Esophagus muscularis mucosa (tissue), 4 donors: ENCODE measurements at regions not wholly inside any gene's neighbourhood (a gene's known extent, or its start where the extent isn't known, plus 50 kb on each side); places are given as distances from the start of the nearest gene placed in this dataset.

Experiments used
- DNase-seq: peaks from one replicate; pipeline ENCODE4 v3.0.0-alpha.2; 2017; ENCODE audit errors: extremely low spot score
- H3K27ac ChIP-seq, 4 donors: fragments of 200-600 bp; sonication (generic); replicated peaks in 1 of 4; 1 replicate in 3 of 4; 2 replicates in 1 of 4; pipeline ENCODE4 v1.5.1; 2016 to 2019; ENCODE audit warnings: mild to moderate bottlenecking in 1 of 4
- H3K27me3 ChIP-seq, 4 donors: fragments of 200-600 bp; sonication (generic); one replicate each; pipeline versions ENCODE4 v1.5.1 to v1.6.0; 2016 to 2019
- H3K36me3 ChIP-seq, 4 donors: fragments of 200-600 bp; sonication (generic); one replicate each; pipeline ENCODE4 v1.5.1; 2016 to 2019
- H3K4me1 ChIP-seq, 4 donors: fragments of 200-600 bp; sonication (generic); one replicate each; pipeline ENCODE4 v1.5.1; 2016 to 2019
- H3K4me3 ChIP-seq, 4 donors: fragments of 200-600 bp; sonication (generic); 1 replicate in 2 of 4; 2 replicates in 2 of 4; pipeline ENCODE4 v1.5.1; 2016 to 2019; ENCODE audit warnings: mild to moderate bottlenecking in 4 of 4, moderate library complexity in 1 of 4
- H3K9me3 ChIP-seq, 4 donors: fragments of 200-600 bp; sonication (generic); 1 replicate in 3 of 4; 2 replicates in 1 of 4; pipeline ENCODE4 v1.5.1; 2016 to 2019
- CTCF ChIP-seq, 3 experiments: fragments of 200-600 bp in 2 of 3; fragments of 450-650 bp in 1 of 3; sonication (generic) in 2 of 3; IDR thresholded peaks; one replicate each; pipeline ENCODE4 v1.5.1; 2017 to 2019; ENCODE audit warnings: antibody characterized with exemption in 3 of 3, mild to moderate bottlenecking in 2 of 3, moderate library complexity in 1 of 3
- EP300 ChIP-seq: sonication (generic); formaldehyde crosslinking; IDR thresholded peaks from one replicate; pipeline ENCODE4 v1.6.1; 2017; ENCODE audit warnings: antibody characterized with exemption
- POLR2A ChIP-seq: fragments of 450-650 bp; IDR thresholded peaks from one replicate; pipeline ENCODE4 v1.6.1; 2017; ENCODE audit warnings: antibody characterized with exemption, moderate library complexity, mild to moderate bottlenecking, low read depth
- POLR2AphosphoS5 ChIP-seq, 2 donors: sonication (generic); formaldehyde crosslinking; IDR thresholded peaks; one replicate each; pipeline ENCODE4 v1.6.1; 2017; ENCODE audit warnings: antibody characterized with exemption in 2 of 2
- whole genome bisulfite sequencing: methylation state at CpG from one replicate; pipeline ENCODE4 v1.1.5; 2018; 5-methylcytosine and 5-hydroxymethylcytosine counted together
- intact Hi-C: fragments of 100-400 bp; cut with DNase I; formaldehyde crosslinking; loops from one replicate; pipeline ENCODE4 v1.15.1; 2023
- small RNA-seq, 3 donors: library from RNA; depleted of rRNA; stranded (forward); fragments of <200 nt; gene quantifications; one replicate each; pipeline ENCODE3, GENCODE V24; 2016

GRCh38 chr1:72355899-72356298 is 73.6 kb upstream of the NEGR1 start:
- no peak for DNase-seq
- no peaks in the 10 kb centered on the region for H3K4me1 ChIP-seq
- intact Hi-C loops = no loop called here
- H3K36me3 ChIP-seq = no peaks in the 10 kb centered on the region
- H3K9me3 ChIP-seq = no peaks in the 10 kb centered on the region
- no peak overlapping the region for H3K27ac ChIP-seq
- no peak overlapping the region for H3K4me3 ChIP-seq
- WGBS = 93% methylated on average over 3 of the region's 3 CpGs
- TF ChIP-seq POLR2A (no peak), EP300 (no peak), POLR2AphosphoS5 (IDR thresholded peaks at IDR 0.05) (no peak), CTCF (IDR thresholded peaks at IDR 0.05) (no peak)
- no peaks in the 10 kb centered on the region for H3K27me3 ChIP-seq

- intact Hi-C loops = no loop called here
- H3K9me3 ChIP-seq = no peaks in the 10 kb centered on the region
- no peaks in the 10 kb centered on the region for H3K4me1 ChIP-seq
- no peak overlapping the region for H3K4me3 ChIP-seq
- DNase-seq = no peak
- TF ChIP-seq CTCF (IDR thresholded peaks at IDR 0.05) = no peak
- no peak for TF ChIP-seq POLR2AphosphoS5 (IDR thresholded peaks at IDR 0.05)
- TF ChIP-seq POLR2A = no peak
- no peak for TF ChIP-seq EP300
- WGBS = no CpG with 5 or more reads among the region's 1 CpG
- no peak overlapping the region for H3K27ac ChIP-seq
- H3K36me3 ChIP-seq = no peaks in the 10 kb centered on the region
- H3K27me3 ChIP-seq = no peaks in the 10 kb centered on the region
Observed at GRCh38 chr1:72341661-72342060, 59.3 kb upstream of the NEGR1 start.

- no peak for DNase-seq
- H3K27me3 ChIP-seq = no peaks in the 10 kb centered on the region
- H3K27ac ChIP-seq = no peak overlapping the region
- intact Hi-C loops = no loop called here
- H3K9me3 ChIP-seq = no peaks in the 10 kb centered on the region
- no peak overlapping the region for H3K4me3 ChIP-seq
- no peaks in the 10 kb centered on the region for H3K36me3 ChIP-seq
- no CpG with 5 or more reads among the region's 1 CpG for WGBS
- no peak for TF ChIP-seq CTCF (IDR thresholded peaks at IDR 0.05)
- TF ChIP-seq EP300 = no peak
- TF ChIP-seq POLR2AphosphoS5 (IDR thresholded peaks at IDR 0.05) = no peak
- no peak for TF ChIP-seq POLR2A
- H3K4me1 ChIP-seq = no peaks in the 10 kb centered on the region
Observed at GRCh38 chr1:72336776-72337175, 54.4 kb upstream of the NEGR1 start.

Small RNA genes in the stretch of these regions (small RNA-seq; reads per million reads assigned to genes)
- gene RN7SKP19 (0 reads per million in 3 donors), gene RNA5SP50 (0 reads per million in 3 donors), gene RNU4ATAC8P (0 reads per million in 3 donors), gene RNU6-1246P (0 reads per million in 3 donors)
